ENCODE measurements at regions not wholly inside any gene's neighbourhood (a gene's known extent, or its start where the extent isn't known, plus 50 kb on each side); places are given as distances from the start of the nearest gene placed in this dataset.

DNA sequence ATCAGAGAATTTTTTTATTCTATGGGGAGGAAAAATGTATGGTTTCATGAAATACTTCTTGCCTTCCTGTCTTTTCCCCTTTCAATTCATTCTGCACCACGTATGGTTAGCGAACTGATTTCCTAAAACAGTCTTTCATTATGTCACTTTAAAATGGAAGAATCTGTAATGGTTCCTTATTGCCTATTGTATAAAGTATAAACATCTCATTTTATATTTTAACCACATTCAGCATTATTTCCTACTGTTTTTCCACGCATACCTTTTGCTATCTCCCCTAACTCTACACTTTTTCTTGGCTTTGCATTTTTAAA is 232.3 kb upstream of the B3GALT2 start:
- H3K4me2 ChIP-seq (ENCODE audit: low read length), result peak overlapping the region; percentile 64

DNA sequence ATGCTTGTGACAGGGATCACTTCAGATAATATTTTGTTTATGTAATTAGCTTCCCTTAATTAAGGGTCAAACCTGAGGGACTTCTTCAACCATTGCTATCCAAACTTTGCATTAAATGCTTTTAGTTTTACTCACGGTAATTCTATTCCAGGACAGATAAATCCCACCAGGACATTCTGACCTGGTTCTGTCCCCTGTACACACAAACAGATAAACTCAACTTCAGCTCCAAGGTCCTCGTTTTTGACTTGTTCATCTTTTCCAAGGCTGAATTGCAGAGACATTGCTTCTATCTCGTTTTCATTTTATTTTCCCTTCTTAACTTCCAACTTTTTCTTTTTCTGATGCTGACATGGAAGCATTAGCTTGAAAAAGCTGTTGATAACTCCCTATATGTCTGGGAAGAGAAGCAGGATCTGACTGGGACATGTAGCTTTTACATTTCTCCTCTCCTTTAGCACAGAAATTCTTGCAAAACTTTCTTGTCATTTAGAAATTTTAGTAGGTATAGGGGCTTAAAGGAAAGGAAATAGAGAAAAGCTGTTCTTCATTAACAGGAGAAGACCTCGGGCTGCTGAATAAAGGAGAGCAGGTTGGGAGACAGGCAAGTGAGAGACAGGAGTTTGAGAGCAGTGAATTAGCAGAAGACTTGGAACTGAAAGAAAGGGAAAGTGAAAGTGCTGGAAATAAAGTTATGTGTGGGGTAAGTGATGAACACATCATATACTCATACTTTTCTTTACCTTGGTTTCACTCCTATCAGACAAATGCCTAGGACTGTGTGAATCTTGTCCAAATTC is 231.7 kb upstream of the B3GALT2 start:
- H4K20me1 ChIP-seq (ENCODE audit: insufficient read depth, low read length), result no peaks in the 10 kb centered on the region
- H3K9me3 ChIP-seq (ENCODE audit: low read length), result no peaks in the 10 kb centered on the region
- TF ChIP-seq EZH2 (IDR thresholded peaks at IDR 0.05; ENCODE audit: borderline replicate concordance, low read length), result no peak
- TF ChIP-seq, protein P1, sequence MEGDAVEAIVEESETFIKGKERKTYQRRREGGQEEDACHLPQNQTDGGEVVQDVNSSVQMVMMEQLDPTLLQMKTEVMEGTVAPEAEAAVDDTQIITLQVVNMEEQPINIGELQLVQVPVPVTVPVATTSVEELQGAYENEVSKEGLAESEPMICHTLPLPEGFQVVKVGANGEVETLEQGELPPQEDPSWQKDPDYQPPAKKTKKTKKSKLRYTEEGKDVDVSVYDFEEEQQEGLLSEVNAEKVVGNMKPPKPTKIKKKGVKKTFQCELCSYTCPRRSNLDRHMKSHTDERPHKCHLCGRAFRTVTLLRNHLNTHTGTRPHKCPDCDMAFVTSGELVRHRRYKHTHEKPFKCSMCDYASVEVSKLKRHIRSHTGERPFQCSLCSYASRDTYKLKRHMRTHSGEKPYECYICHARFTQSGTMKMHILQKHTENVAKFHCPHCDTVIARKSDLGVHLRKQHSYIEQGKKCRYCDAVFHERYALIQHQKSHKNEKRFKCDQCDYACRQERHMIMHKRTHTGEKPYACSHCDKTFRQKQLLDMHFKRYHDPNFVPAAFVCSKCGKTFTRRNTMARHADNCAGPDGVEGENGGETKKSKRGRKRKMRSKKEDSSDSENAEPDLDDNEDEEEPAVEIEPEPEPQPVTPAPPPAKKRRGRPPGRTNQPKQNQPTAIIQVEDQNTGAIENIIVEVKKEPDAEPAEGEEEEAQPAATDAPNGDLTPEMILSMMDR (IDR thresholded peaks at IDR 0.05; ENCODE audit: low read length), result no peak
- no peak overlapping the region for H3K27ac ChIP-seq (ENCODE audit: low read depth, low read length, poor library complexity, severe bottlenecking)
- peak overlapping the region; percentile 18 for H3K9ac ChIP-seq (ENCODE audit: low read length)
- no peaks in the 10 kb centered on the region for H3K9me2 ChIP-seq (ENCODE audit: low read depth, low read length)
- H3K36me3 ChIP-seq (ENCODE audit: insufficient read depth, low read length), result no peaks in the 10 kb centered on the region
- H3K79me2 ChIP-seq (ENCODE audit: insufficient read depth, low read length), result no peaks in the 10 kb centered on the region
- peak overlapping the region; percentile 64 for H3K4me2 ChIP-seq (ENCODE audit: low read length)
- peak overlapping the region; percentile 42 for H3K4me3 ChIP-seq (ENCODE audit: low read depth, low read length, poor library complexity, severe bottlenecking)
- no peaks in the 10 kb centered on the region for H3F3A ChIP-seq (ENCODE audit: insufficient read depth, low read length)
- H3K4me1 ChIP-seq (ENCODE audit: insufficient read depth, low read length, severe bottlenecking), result peaks cover 35% of the 10 kb centered on the region
- peak overlapping the region; percentile 91 for H2AFZ ChIP-seq (ENCODE audit: low read length)
- no peaks in the 10 kb centered on the region for H3K27me3 ChIP-seq (ENCODE audit: insufficient read depth, low read length)

More for the DNA sequence above, 232.3 kb upstream of the B3GALT2 start:
- no peaks in the 10 kb centered on the region for H3F3A ChIP-seq (ENCODE audit: insufficient read depth, low read length)
- no peak overlapping the region for H3K27ac ChIP-seq (ENCODE audit: low read depth, low read length, poor library complexity, severe bottlenecking)
- no peaks in the 10 kb centered on the region for H3K9me3 ChIP-seq (ENCODE audit: low read length)
- no peak for TF ChIP-seq EZH2 (IDR thresholded peaks at IDR 0.05; ENCODE audit: borderline replicate concordance, low read length)
- TF ChIP-seq, protein P1 (IDR thresholded peaks at IDR 0.05; ENCODE audit: low read length), result no peak
- H3K9me2 ChIP-seq (ENCODE audit: low read depth, low read length), result no peaks in the 10 kb centered on the region
- H3K4me3 ChIP-seq (ENCODE audit: low read depth, low read length, poor library complexity, severe bottlenecking), result peak overlapping the region; percentile 42
- H3K9ac ChIP-seq (ENCODE audit: low read length), result no peak overlapping the region
- no peaks in the 10 kb centered on the region for H3K79me2 ChIP-seq (ENCODE audit: insufficient read depth, low read length)
- no peaks in the 10 kb centered on the region for H4K20me1 ChIP-seq (ENCODE audit: insufficient read depth, low read length)
- H3K4me1 ChIP-seq (ENCODE audit: insufficient read depth, low read length, severe bottlenecking), result peaks cover 35% of the 10 kb centered on the region
- H3K27me3 ChIP-seq (ENCODE audit: insufficient read depth, low read length), result no peaks in the 10 kb centered on the region
- H3K36me3 ChIP-seq (ENCODE audit: insufficient read depth, low read length), result no peaks in the 10 kb centered on the region
- H2AFZ ChIP-seq (ENCODE audit: low read length), result peak overlapping the region; percentile 91

DNA sequence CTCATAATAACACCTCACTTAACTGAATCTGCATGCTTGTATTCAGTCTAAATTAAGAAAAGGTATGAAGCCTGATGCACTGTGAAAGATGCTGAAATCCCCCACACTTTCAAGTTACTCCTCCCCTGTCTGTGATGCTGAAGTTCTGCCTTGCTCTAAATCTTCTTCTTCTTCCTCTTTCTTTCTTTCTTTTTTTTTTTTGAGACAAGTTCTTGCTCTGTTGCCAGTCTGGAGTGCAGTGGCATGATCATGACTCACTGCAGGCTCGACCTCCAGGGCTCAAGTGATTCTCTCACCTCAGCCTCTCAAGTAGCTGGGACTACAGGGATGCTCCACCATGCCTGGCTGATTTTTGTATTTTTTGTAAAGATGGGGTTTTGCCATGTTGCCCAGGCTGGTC is 231.0 kb upstream of the B3GALT2 start:
- Histone ChIP-seq H4K20me1 (ENCODE audit: insufficient read depth, low read length) (no peaks in the 10 kb centered on the region), H3F3A (ENCODE audit: insufficient read depth, low read length) (no peaks in the 10 kb centered on the region), H3K27ac (ENCODE audit: low read depth, low read length, poor library complexity, severe bottlenecking) (no peak overlapping the region), H3K4me1 (ENCODE audit: insufficient read depth, low read length, severe bottlenecking) (peaks cover 35% of the 10 kb centered on the region), H3K79me2 (ENCODE audit: insufficient read depth, low read length) (no peaks in the 10 kb centered on the region), H3K4me2 (ENCODE audit: low read length) (peak overlapping the region; percentile 64; the same call in 1 of the 2 replicates), H3K36me3 (ENCODE audit: insufficient read depth, low read length) (no peaks in the 10 kb centered on the region), H3K9me3 (ENCODE audit: low read length) (no peaks in the 10 kb centered on the region), H2AFZ (ENCODE audit: low read length) (no peak overlapping the region), H3K27me3 (ENCODE audit: insufficient read depth, low read length) (no peaks in the 10 kb centered on the region), H3K9me2 (ENCODE audit: low read depth, low read length) (no peaks in the 10 kb centered on the region), H3K9ac (ENCODE audit: low read length) (no peak overlapping the region), H3K4me3 (ENCODE audit: low read depth, low read length, poor library complexity, severe bottlenecking) (no peak overlapping the region)
- TF ChIP-seq, protein P1 (IDR thresholded peaks at IDR 0.05; ENCODE audit: low read length), result no peak
- TF ChIP-seq EZH2 (IDR thresholded peaks at IDR 0.05; ENCODE audit: borderline replicate concordance, low read length), result no peak
